Dendritic cell treated with granulocyte-macrophage colony-stimulating factor and Interleukin-4, amounts not matched to agents 40 ng/mL and 50 ng/mL, for 4 days (primary cell): ENCODE measurements at regions not wholly inside any gene's neighbourhood (a gene's known extent, or its start where the extent isn't known, plus 50 kb on each side); places are given as distances from the start of the nearest gene placed in this dataset.
"Not testable (repeated sequence)": the region's sequence is repeated elsewhere in the genome, so short reads cannot be mapped to it uniquely, and the experiment has no call there.

Experiments
- H3K27ac Mint-ChIP-seq: one replicate; pipeline ENCODE4 v1.8.0; 2022; ENCODE audit warnings: mild to moderate bottlenecking, mixed read lengths
- H3K27me3 Mint-ChIP-seq: one replicate; pipeline ENCODE4 v1.8.0; 2022; ENCODE audit warnings: mild to moderate bottlenecking, mixed read lengths
- H3K36me3 Mint-ChIP-seq: one replicate; pipeline ENCODE4 v1.8.0; 2022; ENCODE audit warnings: low read depth, mixed read lengths
- H3K4me1 Mint-ChIP-seq: one replicate; pipeline ENCODE4 v1.8.0; 2022; ENCODE audit warnings: low read depth, mixed read lengths
- H3K4me3 Mint-ChIP-seq: one replicate; pipeline ENCODE4 v1.8.0; 2022; ENCODE audit warnings: mild to moderate bottlenecking, moderate library complexity, mixed read lengths
- H3K9me3 Mint-ChIP-seq: one replicate; pipeline ENCODE4 v1.8.0; 2022; ENCODE audit warnings: mixed read lengths
- intact Hi-C: fragments of 100-400 bp; cut with micrococcal nuclease; formaldehyde crosslinking; loops from one replicate; pipeline ENCODE4 v1.15.0; 2022

GRCh38 chr11:28833670-28834069, 725.5 kb downstream of the METTL15 start:
- H3K27ac Mint-ChIP-seq, result no peak overlapping the region
- no peaks in the 10 kb centered on the region for H3K27me3 Mint-ChIP-seq
- H3K4me1 Mint-ChIP-seq, result no peaks in the 10 kb centered on the region
- intact Hi-C loops, result no loop called here
- H3K36me3 Mint-ChIP-seq, result no peaks in the 10 kb centered on the region
- peaks cover 9% of the 10 kb centered on the region for H3K9me3 Mint-ChIP-seq
- no peak overlapping the region for H3K4me3 Mint-ChIP-seq

- Mint-ChIP-seq H3K4me1 (no peaks in the 10 kb centered on the region), H3K4me3 (no peak overlapping the region), H3K36me3 (no peaks in the 10 kb centered on the region), H3K27me3 (no peaks in the 10 kb centered on the region), H3K9me3 (peaks cover 9% of the 10 kb centered on the region), H3K27ac (no peak overlapping the region)
- intact Hi-C loops, result no loop called here
Observed at GRCh38 chr11:28833169-28833568, 725.0 kb downstream of the METTL15 start.

- H3K27ac Mint-ChIP-seq, result no peak overlapping the region
- no peaks in the 10 kb centered on the region for H3K27me3 Mint-ChIP-seq
- no peaks in the 10 kb centered on the region for H3K4me1 Mint-ChIP-seq
- H3K4me3 Mint-ChIP-seq, result no peak overlapping the region
- peaks cover 25% of the 10 kb centered on the region for H3K9me3 Mint-ChIP-seq
- no peaks in the 10 kb centered on the region for H3K36me3 Mint-ChIP-seq
- intact Hi-C loops, result no loop called here
Observed at GRCh38 chr11:28826807-28827206, 718.6 kb downstream of the METTL15 start.

DNA sequence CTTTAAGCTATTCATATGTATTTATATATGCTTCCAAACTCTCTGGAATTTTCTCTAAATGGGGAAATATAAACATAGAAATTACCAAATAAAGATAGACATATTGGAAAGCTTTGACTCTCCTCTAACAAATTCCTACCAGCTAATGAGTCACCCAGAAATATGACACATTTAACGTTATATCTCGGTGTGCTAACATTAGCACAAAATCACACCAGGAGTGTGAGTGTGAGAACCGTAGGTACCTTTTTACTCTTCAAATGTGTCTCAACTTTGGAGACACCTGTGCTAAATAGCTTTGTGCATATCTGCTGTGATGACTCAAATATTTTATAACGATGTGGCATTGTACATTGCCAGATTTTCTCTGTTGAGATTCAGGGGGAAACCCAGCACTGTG, 714.4 kb downstream of the METTL15 start:
- Mint-ChIP-seq H3K4me3 (no peak overlapping the region), H3K36me3 (no peaks in the 10 kb centered on the region), H3K27ac (no peak overlapping the region), H3K9me3 (peaks cover 23% of the 10 kb centered on the region), H3K27me3 (no peaks in the 10 kb centered on the region), H3K4me1 (no peaks in the 10 kb centered on the region)
- intact Hi-C loops, result no loop called here

DNA sequence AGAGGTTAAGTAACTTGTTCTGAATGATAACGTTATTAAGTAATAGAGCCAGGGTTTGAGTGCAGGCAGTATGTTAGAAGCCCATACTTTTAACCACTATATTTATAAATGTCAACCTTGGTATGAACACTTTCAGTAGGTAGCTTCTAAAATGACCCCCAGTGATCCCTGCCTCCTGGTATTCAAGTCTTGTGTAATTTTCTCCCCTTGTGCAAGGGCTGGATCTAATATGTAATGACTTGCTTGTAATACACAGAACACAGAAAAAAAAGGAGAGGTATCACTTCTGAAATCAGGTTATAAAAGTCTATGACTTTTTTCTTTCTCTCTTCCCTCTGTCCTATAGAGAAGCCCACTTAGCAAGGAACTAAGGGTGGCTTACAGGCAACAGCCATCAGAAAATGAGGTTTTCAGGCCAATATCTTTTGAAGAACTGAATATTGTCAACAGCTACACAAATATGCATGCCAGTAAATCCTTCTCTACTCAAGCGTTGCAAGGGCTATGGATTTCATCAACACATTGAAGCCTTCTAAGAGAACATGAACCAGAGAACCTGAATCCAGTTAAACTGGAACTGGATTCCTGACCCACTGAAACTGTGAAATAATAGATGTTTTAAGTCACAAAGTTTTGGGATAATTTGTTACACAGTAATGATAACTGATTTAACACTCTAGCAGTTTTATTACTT, 712.3 kb downstream of the METTL15 start:
- Mint-ChIP-seq H3K27ac (no peak overlapping the region), H3K4me1 (no peaks in the 10 kb centered on the region), H3K36me3 (no peaks in the 10 kb centered on the region), H3K4me3 (no peak overlapping the region), H3K9me3 (peaks cover 9% of the 10 kb centered on the region), H3K27me3 (no peaks in the 10 kb centered on the region)
- intact Hi-C loops, result no loop called here

DNA sequence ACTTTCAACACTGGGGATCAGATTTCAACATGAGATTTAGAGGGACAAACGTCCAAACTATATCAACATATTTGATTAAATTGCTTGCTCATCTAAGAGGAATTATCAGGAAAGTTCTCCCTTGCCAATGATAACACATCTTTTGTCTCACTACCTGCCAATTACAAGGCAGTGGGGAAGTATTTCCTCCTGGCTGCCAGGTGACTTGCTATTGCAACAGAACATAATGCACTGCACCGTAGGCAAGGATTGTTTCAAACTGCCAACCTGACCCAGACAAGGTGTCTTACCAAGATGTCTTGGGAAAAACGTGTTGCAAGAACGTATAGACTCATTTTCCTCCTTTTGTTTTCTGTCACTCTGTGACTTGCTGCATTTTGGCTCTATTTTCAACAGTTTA, 711.6 kb downstream of the METTL15 start:
- peaks cover 9% of the 10 kb centered on the region for H3K9me3 Mint-ChIP-seq
- intact Hi-C loops, result no loop called here
- no peaks in the 10 kb centered on the region for H3K4me1 Mint-ChIP-seq
- no peaks in the 10 kb centered on the region for H3K36me3 Mint-ChIP-seq
- H3K27ac Mint-ChIP-seq, result no peak overlapping the region
- no peaks in the 10 kb centered on the region for H3K27me3 Mint-ChIP-seq
- no peak overlapping the region for H3K4me3 Mint-ChIP-seq

DNA sequence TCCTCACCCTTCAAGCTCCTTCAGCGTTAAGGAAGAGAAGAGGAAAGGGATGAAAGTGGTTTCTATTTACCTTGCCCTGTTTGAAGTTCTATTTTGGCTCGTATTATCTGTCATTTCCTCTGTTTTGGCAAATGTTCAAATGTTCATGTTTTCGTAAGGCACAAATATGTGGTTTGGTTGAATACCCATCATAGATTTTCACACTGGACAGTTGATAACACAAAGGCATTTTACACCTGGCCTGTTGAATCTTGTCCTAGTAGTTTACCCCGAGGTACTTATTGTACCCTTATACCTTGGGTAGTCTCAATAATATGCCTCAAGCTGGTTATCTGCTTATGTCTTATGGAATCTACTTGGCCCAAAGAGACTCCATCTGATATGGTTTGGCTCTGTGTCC, 706.9 kb downstream of the METTL15 start:
- H3K4me3 Mint-ChIP-seq, result no peak overlapping the region
- no peaks in the 10 kb centered on the region for H3K9me3 Mint-ChIP-seq
- no peak overlapping the region for H3K27ac Mint-ChIP-seq

DNA sequence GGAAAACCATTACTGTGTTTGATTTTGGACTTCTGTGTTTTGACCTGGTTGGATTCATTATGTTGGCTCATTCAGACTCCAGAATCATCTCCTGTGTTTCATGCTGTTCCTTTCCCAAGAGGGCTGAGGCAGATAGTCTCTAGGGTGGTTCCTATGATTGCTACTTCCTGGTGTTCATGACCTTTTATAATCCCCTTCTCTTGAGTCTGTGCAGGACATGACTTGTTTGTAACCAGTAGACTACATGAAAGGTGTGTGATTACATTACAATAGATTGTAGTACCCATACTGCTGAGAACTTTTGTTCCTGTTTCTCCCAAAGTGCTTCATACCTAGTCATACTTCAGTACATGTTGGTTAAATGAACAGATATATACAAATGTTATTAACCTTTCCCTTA, 700.6 kb downstream of the METTL15 start:
- Mint-ChIP-seq H3K4me1 (no peaks in the 10 kb centered on the region), H3K9me3 (peaks cover 6% of the 10 kb centered on the region)

More for the DNA sequence above, 706.9 kb downstream of the METTL15 start:
- intact Hi-C loops, result no loop called here
- Mint-ChIP-seq H3K27me3 (no peaks in the 10 kb centered on the region), H3K36me3 (no peaks in the 10 kb centered on the region), H3K4me1 (no peaks in the 10 kb centered on the region)

GRCh38 chr11:28799316-28799715, 691.1 kb downstream of the METTL15 start:
- Mint-ChIP-seq H3K9me3 (peaks cover 39% of the 10 kb centered on the region), H3K36me3 (no peaks in the 10 kb centered on the region), H3K4me1 (no peaks in the 10 kb centered on the region), H3K27ac (no peak overlapping the region), H3K4me3 (no peak overlapping the region), H3K27me3 (no peaks in the 10 kb centered on the region)
- intact Hi-C loops, result no loop called here

More for the DNA sequence above, 700.6 kb downstream of the METTL15 start:
- Mint-ChIP-seq H3K27me3 (no peaks in the 10 kb centered on the region), H3K4me3 (no peak overlapping the region), H3K27ac (no peak overlapping the region), H3K36me3 (no peaks in the 10 kb centered on the region)
- intact Hi-C loops, result no loop called here

GRCh38 chr11:28798286-28798685, 690.1 kb downstream of the METTL15 start:
- H3K4me1 Mint-ChIP-seq, result no peaks in the 10 kb centered on the region
- no peaks in the 10 kb centered on the region for H3K36me3 Mint-ChIP-seq
- H3K27ac Mint-ChIP-seq, result no peak overlapping the region
- H3K9me3 Mint-ChIP-seq, result peaks cover 47% of the 10 kb centered on the region
- no peak overlapping the region for H3K4me3 Mint-ChIP-seq
- intact Hi-C loops, result no loop called here
- H3K27me3 Mint-ChIP-seq, result no peaks in the 10 kb centered on the region

DNA sequence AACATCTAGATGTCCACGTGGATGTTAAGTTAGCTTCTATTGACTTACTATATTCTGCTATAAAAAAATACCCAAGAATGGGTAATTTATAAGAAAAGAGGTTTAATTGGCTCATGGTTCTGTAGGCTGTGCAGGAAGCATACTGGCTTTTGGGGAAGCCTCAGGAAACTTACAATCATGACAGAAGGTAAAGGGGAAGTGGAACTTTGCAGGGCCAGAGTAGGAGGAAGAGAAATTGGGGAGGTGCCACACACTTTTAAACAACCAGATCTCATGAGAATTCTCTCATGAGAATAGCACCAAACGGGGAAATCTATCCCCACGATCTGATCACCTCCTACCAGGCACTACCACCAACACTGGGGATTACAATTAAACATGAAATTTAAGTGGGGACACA, 689.3 kb downstream of the METTL15 start:
- Mint-ChIP-seq H3K9me3 (peaks cover 46% of the 10 kb centered on the region), H3K4me3 (no peak overlapping the region), H3K27ac (no peak overlapping the region), H3K4me1 (no peaks in the 10 kb centered on the region), H3K36me3 (no peaks in the 10 kb centered on the region), H3K27me3 (no peaks in the 10 kb centered on the region)
- intact Hi-C loops, result no loop called here

GRCh38 chr11:28794405-28794804, 686.2 kb downstream of the METTL15 start:
- Mint-ChIP-seq H3K36me3 (no peaks in the 10 kb centered on the region), H3K27me3 (no peaks in the 10 kb centered on the region), H3K4me3 (no peak overlapping the region), H3K4me1 (no peaks in the 10 kb centered on the region), H3K9me3 (peaks cover 75% of the 10 kb centered on the region), H3K27ac (no peak overlapping the region)
- intact Hi-C loops, result no loop called here

GRCh38 chr11:28793282-28793738, 685.1 kb downstream of the METTL15 start:
- no peak overlapping the region for H3K27ac Mint-ChIP-seq

GRCh38 chr11:28792856-28793255, 684.7 kb downstream of the METTL15 start:
- Mint-ChIP-seq H3K4me1 (no peaks in the 10 kb centered on the region), H3K27me3 (no peaks in the 10 kb centered on the region), H3K4me3 (no peak overlapping the region), H3K9me3 (peaks cover 70% of the 10 kb centered on the region), H3K27ac (no peak overlapping the region), H3K36me3 (no peaks in the 10 kb centered on the region)
- intact Hi-C loops, result no loop called here

More at GRCh38 chr11:28793282-28793738, 685.1 kb downstream of the METTL15 start:
- intact Hi-C loops, result no loop called here
- Mint-ChIP-seq H3K4me1 (no peaks in the 10 kb centered on the region), H3K36me3 (no peaks in the 10 kb centered on the region), H3K4me3 (no peak overlapping the region), H3K9me3 (peaks cover 75% of the 10 kb centered on the region), H3K27me3 (no peaks in the 10 kb centered on the region)

GRCh38 chr11:28787897-28788296, 679.7 kb downstream of the METTL15 start:
- H3K9me3 Mint-ChIP-seq, result peaks cover 52% of the 10 kb centered on the region
- H3K36me3 Mint-ChIP-seq, intact Hi-C loops, H3K4me3 Mint-ChIP-seq, H3K27me3 Mint-ChIP-seq, H3K27ac Mint-ChIP-seq, H3K4me1 Mint-ChIP-seq: not testable (repeated sequence)
